GM06990 (cell line): ENCODE measurements at regions not wholly inside any gene's neighbourhood (a gene's known extent, or its start where the extent isn't known, plus 50 kb on each side); places are given as distances from the start of the nearest gene placed in this dataset.

Source experiments
- DNase-seq: peaks from one replicate; pipeline ENCODE4 v3.0.0-alpha.2; 2011; ENCODE audit not compliant: insufficient read length; ENCODE audit errors: extremely low read depth
- H3K27me3 ChIP-seq: replicated peaks from 2 replicates; pipeline ENCODE4 v1.6.0; 2011; ENCODE audit warnings: low read length; ENCODE audit not compliant: control insufficient read depth, insufficient read depth
- H3K36me3 ChIP-seq: 2 replicates; pipeline ENCODE4 v1.5.1; 2011; ENCODE audit warnings: low read length; ENCODE audit not compliant: control insufficient read depth, insufficient read depth
- H3K4me3 ChIP-seq: replicated peaks from 2 replicates; pipeline ENCODE4 v1.5.1; 2011; ENCODE audit warnings: low read depth, mild to moderate bottlenecking, control low read depth, low read length
- CTCF ChIP-seq: IDR thresholded peaks from 2 replicates; pipeline ENCODE4 v1.5.1; 2011; ENCODE audit warnings: low read length, control low read depth, mild to moderate bottlenecking, inconsistent platforms; ENCODE audit not compliant: insufficient read depth, poor library complexity, severe bottlenecking

DNA sequence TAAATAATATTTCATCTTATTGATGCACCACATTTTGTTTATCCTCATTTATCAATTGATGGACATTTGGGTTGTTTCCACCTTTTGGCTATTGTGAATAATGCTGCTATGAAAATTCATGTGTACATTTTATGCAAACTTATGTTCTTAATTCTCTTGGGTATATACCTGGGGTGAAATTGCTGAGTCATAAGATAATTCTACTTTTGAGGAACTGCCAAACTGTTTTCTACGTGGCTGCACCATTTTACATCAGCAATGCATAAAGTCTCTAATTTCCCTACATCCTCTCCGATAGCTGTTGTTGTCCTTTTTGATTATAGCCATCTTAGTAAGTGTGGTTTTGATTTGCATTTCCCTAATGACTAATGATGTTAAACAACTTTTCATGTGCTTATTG, 116.5 kb upstream of the DLX2 start:
- no peak for DNase-seq
- H3K4me3 ChIP-seq = no peak overlapping the region
- H3K36me3 ChIP-seq = no peaks in the 10 kb centered on the region
- H3K27me3 ChIP-seq = no peaks in the 10 kb centered on the region; the same call in none of the 2 replicates
- TF ChIP-seq CTCF = no peak

GRCh38 chr2:172220121-172220520, 117.4 kb upstream of the DLX2 start:
- no peaks in the 10 kb centered on the region for H3K36me3 ChIP-seq
- no peak for DNase-seq
- no peak for TF ChIP-seq CTCF
- no peak overlapping the region for H3K4me3 ChIP-seq
- H3K27me3 ChIP-seq = no peaks in the 10 kb centered on the region; the same call in none of the 2 replicates

GRCh38 chr2:172223601-172224054, 120.9 kb upstream of the DLX2 start:
- no peak for DNase-seq
- no peak overlapping the region for H3K4me3 ChIP-seq
- H3K36me3 ChIP-seq = no peaks in the 10 kb centered on the region
- no peaks in the 10 kb centered on the region; the same call in 1 of the 2 replicates for H3K27me3 ChIP-seq
- TF ChIP-seq CTCF = no peak

GRCh38 chr2:172225786-172226185, 123.1 kb upstream of the DLX2 start:
- no peaks in the 10 kb centered on the region for H3K36me3 ChIP-seq
- H3K4me3 ChIP-seq = no peak overlapping the region
- TF ChIP-seq CTCF = no peak
- DNase-seq = no peak
- H3K27me3 ChIP-seq = no peaks in the 10 kb centered on the region; the same call in 1 of the 2 replicates

DNA sequence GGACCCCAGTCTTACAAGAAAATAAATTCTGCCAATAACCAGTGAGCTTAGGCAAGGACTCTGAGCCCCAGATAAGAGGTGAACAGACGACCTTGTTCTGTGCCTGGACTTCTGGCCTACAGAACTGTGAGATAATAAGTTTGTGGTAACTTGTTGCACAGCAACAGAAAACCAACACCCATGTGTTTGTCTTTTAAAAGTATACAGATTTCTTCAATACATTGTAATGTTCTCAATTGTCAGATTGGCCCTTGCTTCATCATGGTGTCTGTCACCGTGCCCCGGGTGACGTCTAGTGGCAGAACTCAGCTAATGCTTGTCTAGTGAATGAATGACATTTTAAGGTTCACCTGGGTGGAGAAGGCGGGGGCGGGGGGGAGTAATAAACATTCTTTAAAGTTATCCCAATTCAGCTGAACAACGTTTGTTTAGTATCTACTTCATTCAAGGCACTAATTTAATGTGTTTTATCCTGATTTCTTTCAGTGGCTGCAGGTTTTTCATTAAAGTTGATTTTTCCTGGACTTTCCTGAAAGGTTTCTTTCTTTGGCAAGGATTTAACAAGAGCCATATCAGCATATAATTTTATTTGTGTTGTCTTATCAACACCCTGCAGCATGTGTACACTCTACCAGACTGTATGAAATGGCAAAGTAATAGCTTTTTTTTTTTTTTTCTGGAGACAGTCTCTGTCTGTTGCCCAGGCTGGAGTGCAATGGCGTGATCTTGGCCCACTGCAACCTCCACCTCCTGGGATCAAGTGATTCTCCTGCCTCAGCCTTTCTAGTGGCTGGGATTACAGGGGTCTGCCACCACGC, 123.8 kb upstream of the DLX2 start:
- no peak for DNase-seq
- H3K36me3 ChIP-seq = no peaks in the 10 kb centered on the region
- no peaks in the 10 kb centered on the region; the same call in 1 of the 2 replicates for H3K27me3 ChIP-seq
- peak; percentile 54 for TF ChIP-seq CTCF
- no peak overlapping the region for H3K4me3 ChIP-seq
